Activated naive CD4-positive, alpha-beta T cell (primary cell): ENCODE measurements at regions not wholly inside any gene's neighbourhood (a gene's known extent, or its start where the extent isn't known, plus 50 kb on each side); places are given as distances from the start of the nearest gene placed in this dataset.
"Not testable (repeated sequence)": the region's sequence is repeated elsewhere in the genome, so short reads cannot be mapped to it uniquely, and the experiment has no call there.

Experiments used
- DNase-seq, 4 experiments: peaks; one replicate each; lab custom pipeline; 2025; lab: John Stamatoyannopoulos, UW

- no peak for DNase-seq
Measured at GRCh38 chrX:25141684-25142083, 125.9 kb upstream of the ARX start.

GRCh38 chrX:25131055-25131454, 115.3 kb upstream of the ARX start:
- DNase-seq: no peak

GRCh38 chrX:25130619-25131018, 114.9 kb upstream of the ARX start:
- no peak for DNase-seq

- no peak for DNase-seq
Measured at GRCh38 chrX:25125483-25125882, 109.7 kb upstream of the ARX start.

GRCh38 chrX:25124391-25124790, 108.6 kb upstream of the ARX start:
- no peak for DNase-seq

- DNase-seq: no peak
Measured at GRCh38 chrX:25112156-25112555, 96.4 kb upstream of the ARX start.

- DNase-seq: no peak
Measured at GRCh38 chrX:25108481-25108880, 92.7 kb upstream of the ARX start.

GRCh38 chrX:25105221-25105620, 89.5 kb upstream of the ARX start:
- DNase-seq: no peak

- DNase-seq: no peak
Measured at GRCh38 chrX:25096522-25097045, 80.8 kb upstream of the ARX start.

- not testable (repeated sequence) for DNase-seq
Measured at GRCh38 chrX:25091152-25091551, 75.4 kb upstream of the ARX start.

- DNase-seq: no peak
Measured at GRCh38 chrX:25084446-25084845, 68.7 kb upstream of the ARX start.

GRCh38 chrX:25083661-25084060, 67.9 kb upstream of the ARX start:
- DNase-seq: no peak

GRCh38 chrX:25079020-25079419, 63.3 kb upstream of the ARX start:
- no peak for DNase-seq

- no peak for DNase-seq
Measured at GRCh38 chrX:25076941-25077500, 61.3 kb upstream of the ARX start.

- DNase-seq: no peak
Measured at GRCh38 chrX:25072247-25072646, 56.5 kb upstream of the ARX start.

GRCh38 chrX:25070038-25070437, 54.3 kb upstream of the ARX start:
- DNase-seq: no peak

- no peak for DNase-seq
Measured at GRCh38 chrX:25069209-25069608, 53.4 kb upstream of the ARX start.

- no peak for DNase-seq
Measured at GRCh38 chrX:25068340-25068739, 52.6 kb upstream of the ARX start.

GRCh38 chrX:25067271-25068172, 51.8 kb upstream of the ARX start:
- no peak for DNase-seq

- no peak for DNase-seq
Measured at GRCh38 chrX:25066131-25066530, 50.4 kb upstream of the ARX start.
